Activated CD4-positive, alpha-beta T cell treated with anti-CD3 and anti-CD28 coated beads, Interleukin-2, amount 50 U/mL, for 4 hours (primary cell): ENCODE measurements at regions not wholly inside any gene's neighbourhood (a gene's known extent, or its start where the extent isn't known, plus 50 kb on each side); places are given as distances from the start of the nearest gene placed in this dataset.

Experiments
- DNase-seq, 2 experiments: peaks; one replicate each; pipeline ENCODE4 v3.0.0-alpha.2; 2020

DNA sequence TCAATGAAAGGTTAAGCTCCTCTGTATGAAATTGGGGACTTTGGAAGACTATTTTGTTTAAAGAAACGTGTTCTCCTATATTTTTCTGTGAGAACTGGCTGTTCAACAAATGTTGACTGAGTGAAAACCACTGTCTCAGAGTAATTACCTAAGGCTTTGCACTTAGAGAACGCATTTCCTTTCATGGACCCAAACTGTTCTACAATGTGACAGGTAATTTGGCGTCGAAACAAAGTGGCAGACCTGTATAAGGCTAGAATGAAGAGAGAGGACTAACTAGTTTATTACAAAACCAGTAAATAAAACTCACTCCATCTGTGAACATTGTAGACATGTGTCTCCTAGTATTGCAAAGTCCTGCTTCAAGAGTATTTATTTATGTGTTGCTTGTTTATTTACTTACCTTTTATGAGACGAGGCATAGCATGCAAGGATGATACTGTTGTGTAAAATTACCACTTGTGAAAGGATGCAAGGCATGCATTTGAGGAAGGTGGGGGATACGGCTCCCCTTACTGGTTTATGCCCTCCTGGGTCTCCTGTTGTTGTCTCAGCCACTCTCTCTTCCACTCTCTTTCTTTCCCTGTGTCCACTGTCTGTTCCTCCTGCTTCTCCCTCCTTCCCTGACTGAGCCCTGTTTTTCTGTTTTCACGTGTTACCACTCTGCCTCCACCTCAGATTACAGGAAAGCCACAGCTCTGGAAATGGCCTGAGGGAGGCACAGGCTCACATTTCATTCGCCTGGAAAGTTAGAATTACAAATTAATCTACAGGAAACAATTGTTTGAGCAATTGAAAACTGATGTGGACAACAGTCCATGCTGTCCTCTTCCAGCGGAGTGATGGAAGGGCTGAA, 444.0 kb upstream of the ZNF608 start:
- no peak for DNase-seq

DNA sequence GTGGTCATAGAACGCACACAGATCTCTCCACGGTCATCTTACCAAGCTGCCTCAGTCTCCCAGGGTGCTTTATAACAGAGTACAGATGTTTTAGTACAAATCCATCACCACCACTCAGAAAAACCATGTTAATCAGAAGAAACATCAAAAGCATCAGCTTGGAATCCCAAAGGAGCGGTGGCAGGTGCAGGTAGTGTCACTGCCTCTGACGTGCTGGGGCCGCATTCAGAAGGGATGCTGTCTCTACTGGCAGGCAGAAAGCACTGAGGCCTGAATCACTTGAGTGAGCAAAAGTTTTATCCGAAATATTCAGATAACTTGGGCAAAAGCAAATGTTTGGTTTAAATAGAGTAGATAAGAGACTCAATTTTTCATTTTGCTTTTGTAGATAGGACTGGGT, 448.4 kb upstream of the ZNF608 start:
- no peak for DNase-seq

- no peak for DNase-seq
Measured at GRCh38 chr5:125196481-125197111, 450.2 kb upstream of the ZNF608 start.

DNA sequence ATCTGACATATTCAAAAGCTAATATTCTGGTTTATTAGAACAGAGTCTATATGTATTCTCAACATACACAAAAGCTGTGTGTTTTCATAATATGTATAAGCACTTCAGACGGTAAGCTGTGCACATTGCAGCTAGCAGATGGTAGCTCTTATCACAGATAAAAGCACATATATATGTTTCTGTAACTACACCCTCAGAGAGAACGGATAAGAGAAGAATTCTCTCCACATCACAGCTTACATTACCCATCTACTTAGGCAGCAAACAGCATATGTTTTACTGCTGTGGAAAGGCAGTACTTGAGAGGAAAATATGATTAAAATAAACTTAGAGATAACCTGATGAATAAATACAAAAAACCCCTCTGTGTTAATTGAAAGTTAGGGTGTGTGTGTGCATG, 450.9 kb upstream of the ZNF608 start:
- DNase-seq = no peak

GRCh38 chr5:125198270-125198974, 452.0 kb upstream of the ZNF608 start:
- no peak for DNase-seq

DNA sequence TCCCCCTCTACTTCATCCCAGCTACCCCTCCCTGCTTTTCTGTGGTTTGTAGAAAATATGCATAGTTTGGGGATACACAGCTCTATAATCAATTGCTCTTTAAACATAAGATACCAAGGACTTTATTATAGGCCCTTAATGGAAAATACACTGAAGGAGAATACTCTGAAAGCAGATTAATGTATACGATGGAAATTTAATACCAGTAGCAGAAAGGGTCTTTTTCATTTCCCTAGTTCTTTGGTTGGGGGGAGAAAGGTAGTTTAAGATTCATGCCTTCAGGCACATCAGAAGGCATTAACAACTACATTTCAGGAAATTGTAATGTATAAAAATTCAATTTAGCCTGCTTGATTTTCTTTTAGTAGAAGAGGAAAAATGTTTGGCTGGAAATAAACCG, 452.9 kb upstream of the ZNF608 start:
- no peak for DNase-seq

DNA sequence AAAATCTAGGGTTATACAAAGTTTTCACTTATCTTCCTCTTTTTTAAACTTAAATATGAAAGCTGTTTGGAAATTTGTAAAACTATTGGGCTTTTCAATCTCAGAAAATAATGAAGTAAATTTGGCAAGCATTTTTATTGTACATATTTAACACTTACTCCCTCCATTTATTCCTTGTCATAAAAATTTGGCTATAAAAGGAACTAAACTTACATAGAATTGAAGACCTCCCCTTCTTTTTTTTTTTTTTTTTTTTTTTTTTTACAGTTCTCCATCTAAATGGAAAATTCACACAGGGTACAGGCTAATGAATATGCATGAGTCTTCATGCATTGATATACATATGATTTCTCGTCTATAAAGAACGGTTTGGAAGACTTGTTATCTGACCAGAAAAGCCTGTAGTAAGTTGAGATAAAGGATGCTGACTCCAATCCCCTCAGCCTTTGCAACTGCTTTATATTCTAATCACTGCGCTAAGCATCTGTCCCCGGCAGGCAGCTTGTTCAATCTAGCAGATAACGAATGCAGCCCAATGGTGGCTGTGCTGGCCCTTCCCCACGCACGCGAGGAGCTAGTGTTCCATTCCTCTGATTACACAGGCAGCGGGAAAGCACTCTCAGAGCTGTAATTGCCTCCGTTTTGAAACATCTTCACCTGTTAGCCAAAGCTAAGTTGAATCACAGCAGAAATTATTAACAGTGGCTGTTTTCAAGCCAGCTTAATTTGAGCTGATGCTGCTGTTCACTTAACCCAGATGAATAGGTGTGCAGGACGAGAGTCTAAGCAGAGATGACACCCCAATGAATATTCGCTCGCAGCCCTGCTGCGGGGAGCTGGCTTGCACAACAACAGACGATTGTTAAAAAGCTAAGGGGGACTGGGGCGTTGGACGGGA, 453.8 kb upstream of the ZNF608 start:
- no peak for DNase-seq

DNA sequence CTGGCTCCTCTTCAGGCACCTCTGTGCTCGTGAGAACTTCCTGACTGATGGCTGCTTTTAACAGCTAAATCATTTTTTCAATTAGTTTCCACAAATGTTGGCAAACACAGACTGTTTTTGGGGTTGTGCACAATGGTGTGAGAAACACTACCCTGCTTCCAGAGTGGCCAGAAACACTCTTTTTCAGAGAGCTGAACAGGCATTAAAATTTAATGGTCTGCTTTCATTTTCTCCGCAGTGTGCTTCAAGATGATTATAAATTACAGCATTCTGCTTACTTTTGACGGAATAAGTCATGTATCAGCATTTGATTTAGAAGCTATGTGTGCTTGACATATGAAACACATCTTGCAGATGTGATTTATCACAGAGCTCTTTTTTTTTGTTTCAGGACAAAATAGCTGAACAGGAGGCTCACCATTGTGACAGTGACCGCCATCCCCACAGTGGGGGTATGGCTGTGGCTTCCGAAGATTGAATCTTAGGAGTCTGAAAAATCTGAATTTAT, 454.5 kb upstream of the ZNF608 start:
- DNase-seq = no peak

DNA sequence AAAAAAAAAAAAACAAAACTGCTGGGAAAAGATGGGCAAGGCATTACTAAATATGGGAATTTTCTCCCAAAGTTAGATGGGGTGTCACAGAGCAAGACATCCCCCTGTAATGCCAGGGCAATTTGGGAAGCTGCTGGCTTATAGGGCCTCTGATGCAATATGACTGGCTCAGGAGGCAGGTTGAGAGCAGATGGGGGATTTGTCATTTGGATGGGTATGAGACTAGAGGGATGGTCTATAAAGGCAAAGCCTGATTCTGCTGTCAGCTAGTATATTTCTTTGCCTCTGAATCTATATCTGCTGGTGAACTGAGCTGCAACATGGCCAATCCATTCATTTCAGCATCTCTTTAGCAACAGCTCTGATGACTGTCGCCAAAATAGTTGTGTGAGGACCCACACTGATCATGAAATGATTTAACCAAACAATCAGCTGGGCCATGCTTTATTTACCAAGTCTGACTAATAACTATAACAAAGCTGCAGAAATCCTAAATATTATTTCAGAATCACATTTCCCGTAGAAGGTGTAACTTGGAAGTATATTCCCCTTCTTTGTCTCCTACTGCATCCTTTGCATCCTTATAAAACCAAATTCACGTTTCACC, 455.1 kb upstream of the ZNF608 start:
- no peak for DNase-seq

- DNase-seq = no peak
Measured at GRCh38 chr5:125202353-125202752, 455.9 kb upstream of the ZNF608 start.

- DNase-seq = no peak
Measured at GRCh38 chr5:125202871-125203438, 456.5 kb upstream of the ZNF608 start.

DNA sequence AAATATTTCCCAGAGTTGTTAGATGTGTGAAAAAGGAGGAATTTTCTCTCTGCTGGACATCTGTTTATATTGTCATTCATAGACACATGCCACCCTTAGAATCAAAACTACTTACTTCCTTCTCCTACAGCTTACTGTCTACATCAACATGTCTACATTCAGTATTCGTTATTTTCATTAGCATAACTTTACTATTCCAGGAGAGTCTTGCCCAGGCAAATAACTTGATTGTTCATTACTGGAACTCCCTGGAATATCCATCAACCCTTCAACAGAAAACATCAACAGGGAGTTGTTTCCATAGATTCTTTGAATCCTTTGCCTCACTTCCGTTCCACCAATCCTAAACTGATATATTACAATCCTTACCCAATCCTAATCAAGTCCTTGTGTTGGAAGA, 457.5 kb upstream of the ZNF608 start:
- DNase-seq = no peak

DNA sequence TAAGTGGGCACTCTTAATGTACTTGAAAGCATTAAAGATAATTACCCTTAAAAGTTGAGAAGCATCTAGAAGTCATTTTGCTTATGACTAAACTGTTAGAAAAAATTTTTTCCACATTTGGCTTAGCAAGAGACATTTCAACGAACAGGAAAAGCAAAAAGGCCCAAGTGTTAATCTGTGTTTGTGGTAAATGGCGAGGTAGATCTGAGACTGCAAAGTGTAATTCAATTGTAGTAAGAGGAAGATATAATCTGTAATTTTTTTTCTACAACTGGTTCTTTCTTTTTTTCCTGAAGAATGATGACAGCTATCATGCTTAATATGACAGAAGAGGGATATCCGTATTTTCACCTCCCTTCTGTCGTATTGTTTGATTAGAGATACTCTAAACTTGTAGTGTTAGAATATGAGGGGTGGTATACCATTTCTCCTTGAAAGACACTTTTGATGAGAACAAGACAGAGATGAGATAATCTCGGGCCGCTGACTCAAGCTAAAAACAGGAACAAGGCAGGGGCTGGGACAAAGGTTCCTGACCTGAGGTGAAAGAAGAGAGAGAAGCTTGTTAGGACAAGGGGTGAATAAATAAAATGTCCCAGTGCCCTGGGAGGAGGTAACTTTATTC, 459.3 kb upstream of the ZNF608 start:
- DNase-seq = no peak

- DNase-seq = no peak
Measured at GRCh38 chr5:125207856-125208255, 461.4 kb upstream of the ZNF608 start.

GRCh38 chr5:125209650-125210049, 463.2 kb upstream of the ZNF608 start:
- DNase-seq = no peak

- no peak for DNase-seq
Measured at GRCh38 chr5:125210242-125210947, 464.0 kb upstream of the ZNF608 start.

DNA sequence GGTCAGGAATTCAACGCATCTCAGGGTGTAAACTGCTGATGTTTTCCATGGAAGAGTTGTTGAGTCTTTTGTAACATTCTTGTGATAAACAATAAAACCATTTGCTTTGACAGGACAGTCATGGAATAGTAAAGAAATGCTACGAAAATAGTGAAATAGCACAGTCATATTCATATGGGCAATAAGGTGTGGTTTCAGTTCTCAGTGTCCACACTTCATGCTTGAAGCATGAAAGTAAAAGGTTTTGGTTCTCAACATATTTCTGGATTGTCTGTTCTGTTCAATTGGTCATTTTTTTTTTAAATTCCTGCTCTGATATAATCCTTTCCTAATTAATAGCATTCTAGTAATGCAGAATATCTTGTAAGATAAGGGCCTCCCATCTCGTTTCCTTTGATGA, 467.6 kb upstream of the ZNF608 start:
- no peak for DNase-seq

- DNase-seq = no peak
Measured at GRCh38 chr5:125215593-125215992, 469.2 kb upstream of the ZNF608 start.

GRCh38 chr5:125219710-125220109, 473.3 kb upstream of the ZNF608 start:
- no peak for DNase-seq

DNA sequence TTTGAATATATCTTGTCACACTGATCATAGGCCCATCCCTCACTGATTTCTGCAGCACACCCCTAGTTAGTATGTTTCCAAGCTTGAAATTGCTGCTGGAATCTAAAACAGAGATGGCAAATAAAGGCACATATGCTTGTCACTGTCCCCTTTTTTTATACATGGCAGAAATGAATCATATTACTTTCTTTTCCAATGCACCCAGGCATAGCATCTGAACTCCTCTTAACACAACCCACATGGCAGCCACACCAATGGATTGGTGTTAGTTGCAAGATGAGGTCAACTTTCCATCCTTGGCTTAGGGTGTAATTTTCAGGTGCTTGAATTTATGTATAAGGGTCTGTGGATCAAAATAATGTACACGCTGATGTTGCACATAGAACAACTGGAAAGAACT, 473.8 kb upstream of the ZNF608 start:
- DNase-seq = no peak
